NCI-H446 (cell line): ENCODE measurements at regions not wholly inside any gene's neighbourhood (a gene's known extent, or its start where the extent isn't known, plus 50 kb on each side); places are given as distances from the start of the nearest gene placed in this dataset.

ENCODE experiments used
- DNase-seq, 2 experiments: peaks; one replicate each; lab custom pipeline; 2025; lab: John Stamatoyannopoulos, UW

- no peak for DNase-seq
These were observed 104.6 kb upstream of the ZFHX3 start for GRCh38 chr16:73152386-73153125.

- DNase-seq = no peak
These were observed 104.0 kb upstream of the ZFHX3 start for GRCh38 chr16:73151941-73152340.

- DNase-seq = no peak
These were observed 103.3 kb upstream of the ZFHX3 start for GRCh38 chr16:73151225-73151624.

DNA sequence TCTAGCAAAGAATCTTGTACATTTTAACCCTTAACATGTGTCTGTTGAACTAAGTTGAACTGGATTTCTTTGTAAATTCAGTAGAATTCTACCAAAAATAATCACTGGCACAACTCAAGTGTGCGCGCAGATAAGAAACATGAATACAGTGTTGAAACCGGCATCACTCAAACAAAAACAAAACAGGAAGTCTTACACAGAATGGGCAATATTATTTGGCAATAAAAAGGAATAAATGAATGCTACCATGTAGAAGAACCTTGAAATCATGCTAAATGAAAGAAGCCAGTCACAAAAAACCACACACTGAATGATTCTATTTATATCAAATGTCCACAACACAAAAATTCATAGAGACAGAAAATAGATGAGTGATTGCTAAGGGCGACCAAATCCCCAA, 102.9 kb upstream of the ZFHX3 start:
- no peak for DNase-seq

- DNase-seq = no peak
These were observed 101.4 kb upstream of the ZFHX3 start for GRCh38 chr16:73149334-73149733.

- DNase-seq = no peak
These were observed 100.0 kb upstream of the ZFHX3 start for GRCh38 chr16:73147958-73148357.

DNA sequence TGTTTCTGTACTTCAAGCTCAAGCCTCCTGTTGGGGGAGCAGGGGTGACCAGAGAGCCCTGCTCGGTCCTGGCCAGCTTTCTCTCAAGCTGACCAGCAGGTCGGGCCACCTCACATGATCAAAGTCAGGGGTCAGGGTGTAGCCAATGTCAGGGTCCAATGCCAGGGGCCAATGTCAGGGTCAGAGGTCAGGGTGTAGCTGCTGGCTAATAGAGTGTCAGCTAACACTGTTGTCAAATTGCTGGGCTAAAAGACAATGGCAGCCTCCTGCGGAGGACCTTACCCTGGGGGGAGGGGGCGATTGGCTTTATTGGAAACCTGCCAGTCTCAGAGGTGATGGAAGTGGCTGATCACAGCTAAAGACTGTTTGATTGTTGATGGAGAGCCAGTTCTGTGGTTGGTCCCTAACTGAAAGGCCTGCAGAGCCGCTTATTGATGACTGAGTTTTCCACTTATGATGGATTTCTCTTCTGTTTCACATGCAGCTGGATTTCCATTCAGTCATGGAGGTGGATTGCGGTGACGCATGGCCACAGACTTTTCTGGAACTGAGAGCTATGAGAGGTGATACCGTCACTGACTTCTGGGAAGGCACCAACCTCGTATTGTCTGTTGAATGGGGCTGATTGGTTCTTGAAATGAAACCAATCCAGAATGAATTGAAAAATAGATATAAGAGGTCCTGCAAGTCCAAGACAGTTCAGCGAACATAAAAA, 97.4 kb upstream of the ZFHX3 start:
- DNase-seq = no peak

DNA sequence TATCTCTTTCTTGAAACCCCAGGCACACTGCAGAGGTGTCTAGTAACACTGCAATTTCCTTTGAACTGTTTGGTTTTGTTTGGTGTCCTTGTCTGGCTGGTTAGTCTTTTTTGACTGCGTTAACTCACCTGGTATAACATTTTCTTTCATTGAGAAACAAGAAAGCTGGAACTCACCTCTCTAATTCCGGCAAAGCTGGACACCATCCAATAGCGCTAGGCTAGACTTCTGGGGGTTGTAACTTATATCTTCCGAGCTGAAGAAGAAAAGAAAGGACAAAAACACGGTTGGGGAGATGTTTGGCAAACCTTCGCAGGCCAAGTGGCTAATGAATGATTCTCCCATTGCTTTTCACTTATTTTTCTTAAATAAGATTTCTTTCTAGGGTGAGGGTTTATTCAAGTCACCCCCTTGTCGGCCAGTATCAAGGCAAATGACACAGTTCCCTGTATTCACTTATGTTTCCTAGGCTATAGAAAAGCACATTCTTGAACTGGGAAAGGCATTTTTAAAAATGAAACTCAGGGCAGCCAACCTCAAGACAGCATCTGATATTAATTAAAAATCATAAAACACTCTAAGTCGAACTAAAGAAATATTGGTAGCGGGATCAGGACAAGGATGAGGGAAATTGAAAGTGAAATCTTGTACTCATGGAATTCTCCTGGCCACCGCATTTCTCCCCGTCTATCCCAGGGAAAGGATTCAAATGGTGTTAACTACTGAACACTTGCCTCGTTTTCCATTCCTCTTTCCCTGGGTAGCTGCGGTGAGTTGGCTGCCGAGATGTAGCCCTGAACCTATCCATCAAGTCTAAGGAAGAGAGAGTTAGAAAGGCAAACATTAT, 95.9 kb upstream of the ZFHX3 start:
- no peak for DNase-seq

GRCh38 chr16:73143002-73143401, 95.1 kb upstream of the ZFHX3 start:
- no peak for DNase-seq

DNA sequence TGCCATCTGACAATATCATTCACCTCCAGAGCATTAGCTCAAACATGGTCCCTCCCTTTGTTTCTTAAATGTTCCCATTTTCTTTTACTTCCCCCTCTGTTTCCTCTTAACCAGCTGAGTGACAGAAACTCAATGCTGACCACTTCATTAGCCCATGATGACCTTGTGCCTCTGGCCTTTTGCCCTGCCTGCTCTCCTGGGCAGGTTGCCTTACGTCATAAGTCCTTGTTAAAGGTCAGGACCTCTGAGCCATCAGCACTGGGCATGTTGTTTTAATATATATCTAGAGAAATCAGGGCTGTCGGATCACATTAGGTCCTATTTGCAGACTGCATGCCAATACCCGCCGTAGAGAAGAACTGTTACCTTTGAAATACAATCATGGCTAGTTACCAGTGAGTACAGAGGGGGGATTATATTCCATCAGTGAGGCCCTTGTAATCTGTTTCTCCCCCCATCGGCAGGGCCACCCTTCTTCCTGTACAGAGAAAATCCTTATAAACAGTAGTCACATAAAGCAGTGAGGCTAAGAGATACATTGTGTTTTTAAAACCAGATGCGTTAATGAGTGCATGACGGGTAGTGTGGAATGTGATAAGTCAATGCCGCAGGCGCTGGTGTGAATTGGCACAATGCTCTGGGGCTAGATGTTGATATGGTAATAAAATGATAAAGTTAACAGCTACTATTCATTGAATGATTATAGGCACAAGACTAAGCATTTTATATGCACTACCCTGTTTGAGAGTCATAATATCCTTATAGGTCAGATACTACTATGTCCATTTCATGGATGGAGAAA, 94.3 kb upstream of the ZFHX3 start:
- DNase-seq = no peak

DNA sequence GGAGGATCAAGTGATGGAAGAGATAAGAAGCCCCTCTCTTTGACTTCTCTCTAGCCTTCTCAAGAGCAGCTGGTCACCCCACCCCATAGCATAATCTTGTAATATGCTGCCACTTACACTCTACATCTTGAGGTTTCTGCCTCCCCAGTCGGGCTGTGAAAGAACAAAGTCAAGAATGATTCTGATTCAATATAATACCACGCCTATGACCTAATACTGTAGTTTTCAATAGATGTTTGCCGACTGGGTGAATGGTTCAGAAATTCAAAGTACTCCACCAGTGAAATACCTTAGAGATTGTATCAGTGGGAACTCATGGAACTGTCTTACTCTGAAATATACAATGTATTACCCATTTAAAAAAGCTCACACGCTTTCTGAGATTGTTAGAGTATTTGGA, 93.0 kb upstream of the ZFHX3 start:
- no peak for DNase-seq

- no peak for DNase-seq
These were observed 83.4 kb upstream of the ZFHX3 start for GRCh38 chr16:73131156-73131862.

DNA sequence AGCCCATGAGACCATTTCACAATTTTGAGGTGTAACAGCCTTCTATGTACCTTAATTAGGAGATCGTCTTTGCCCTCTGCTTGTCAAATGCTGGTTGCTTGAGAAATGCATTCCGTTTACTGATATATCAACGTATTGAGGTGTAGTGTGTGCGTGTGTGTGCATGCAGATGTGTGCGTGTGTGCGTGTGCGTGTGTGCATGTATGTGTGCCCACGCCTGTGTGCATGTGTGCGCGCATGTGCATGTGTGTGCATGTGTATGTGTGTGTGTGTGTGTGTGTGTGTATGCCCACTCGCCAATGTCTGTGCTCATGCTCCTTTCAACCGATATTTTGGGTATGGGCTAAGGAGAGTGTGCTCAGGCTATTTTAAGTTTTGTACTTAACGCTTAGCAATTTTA, 81.5 kb upstream of the ZFHX3 start:
- no peak for DNase-seq

- DNase-seq = no peak
These were observed 78.6 kb upstream of the ZFHX3 start for GRCh38 chr16:73126525-73126853.

DNA sequence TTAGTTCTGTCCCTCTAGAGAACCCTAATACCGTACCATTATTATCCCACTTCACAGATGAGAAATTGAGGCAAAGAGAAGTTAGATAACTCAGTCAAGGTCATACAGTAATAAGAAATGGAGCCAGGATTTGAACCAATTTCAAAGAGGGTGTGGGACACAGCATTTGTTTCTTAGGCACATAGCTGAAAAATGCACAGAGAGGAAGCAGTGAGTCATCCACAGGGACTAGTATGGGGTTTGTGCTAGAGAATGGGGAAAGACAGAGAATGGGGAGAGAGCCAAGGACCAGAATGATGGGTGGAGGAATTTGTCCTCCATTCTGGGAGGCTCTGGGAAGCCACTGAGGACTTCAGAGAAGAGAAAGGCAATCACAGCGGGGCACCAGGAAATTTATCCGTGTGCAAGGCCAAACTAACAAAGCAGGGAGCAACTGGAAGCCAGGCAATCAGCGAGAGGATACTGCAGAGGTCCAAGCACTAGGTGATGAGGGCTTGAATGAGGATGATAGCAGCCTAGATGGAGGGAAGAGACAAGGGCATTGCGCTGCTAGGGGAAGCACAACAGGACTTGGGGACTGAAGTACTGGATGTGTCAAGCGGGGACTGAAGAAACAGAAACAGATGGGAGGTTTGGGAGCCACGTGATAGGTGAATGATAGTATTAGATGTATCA, 78.1 kb upstream of the ZFHX3 start:
- DNase-seq = no peak

- DNase-seq = no peak
These were observed 76.9 kb upstream of the ZFHX3 start for GRCh38 chr16:73124665-73125375.

- DNase-seq = no peak
These were observed 76.2 kb upstream of the ZFHX3 start for GRCh38 chr16:73124097-73124652.

DNA sequence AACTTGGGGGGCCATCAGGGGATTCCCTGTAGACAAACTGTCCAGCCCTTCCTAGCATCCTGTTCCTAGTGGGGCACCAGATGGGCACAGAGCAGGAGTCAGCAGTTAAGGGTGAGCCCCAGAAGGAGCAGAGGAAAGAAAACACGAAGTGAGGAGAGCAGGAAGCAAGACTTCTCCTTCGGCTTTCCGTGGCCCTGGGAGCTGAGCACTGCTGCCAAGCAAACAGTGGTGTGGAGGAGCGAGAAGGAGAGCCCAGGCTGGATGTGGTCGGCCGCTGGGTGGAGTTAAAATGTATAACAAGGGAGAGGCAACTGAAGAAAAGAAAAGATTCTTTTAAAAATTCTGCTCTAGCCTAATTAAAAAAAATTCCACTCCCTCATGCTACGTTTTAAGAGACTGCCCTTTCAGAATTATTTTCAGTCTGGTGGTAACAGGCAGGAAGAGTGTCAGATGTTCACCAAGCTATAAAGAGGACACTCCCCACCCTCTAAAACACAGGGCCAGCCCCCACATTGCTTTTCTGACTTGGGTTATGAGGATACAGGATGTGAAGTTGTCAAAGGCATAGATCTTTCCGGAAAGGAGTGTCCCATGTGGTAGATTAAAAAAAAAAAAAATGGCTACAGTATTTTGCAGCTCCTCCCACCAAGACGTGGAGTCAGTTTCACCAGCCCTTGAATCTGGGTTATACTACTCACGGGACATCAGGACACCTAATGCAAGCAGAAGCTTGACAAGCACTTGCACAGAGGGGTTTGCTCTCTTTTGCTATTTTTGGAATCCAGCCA, 74.9 kb upstream of the ZFHX3 start:
- no peak for DNase-seq

GRCh38 chr16:73116576-73116975, 68.6 kb upstream of the ZFHX3 start:
- DNase-seq = no peak
